Ovary (tissue), 3 donors: ENCODE measurements at regions not wholly inside any gene's neighbourhood (a gene's known extent, or its start where the extent isn't known, plus 50 kb on each side); places are given as distances from the start of the nearest gene placed in this dataset.

Experiments used
- CTCF ChIP-seq, 3 donors: fragments of 450-650 bp in 2 of 3; fragments of 200-600 bp in 1 of 3; IDR thresholded peaks; one replicate each; pipeline versions ENCODE4 v1.5.1 to v1.8.0; 2016 to 2022; ENCODE audit warnings: antibody characterized with exemption in 3 of 3, mild to moderate bottlenecking in 1 of 3
- EP300 ChIP-seq: sonication (generic); formaldehyde crosslinking; IDR thresholded peaks from one replicate; pipeline ENCODE4 v1.6.1; 2017; ENCODE audit warnings: antibody characterized with exemption
- POLR2A ChIP-seq: fragments of 450-650 bp; IDR thresholded peaks from one replicate; pipeline ENCODE4 v1.6.1; 2017; ENCODE audit warnings: antibody characterized with exemption, mild to moderate bottlenecking, moderate library complexity
- donor health status: DM: no; HTN: no; CAD: no.

GRCh38 chr14:100450736-100451135 is 127.6 kb downstream of the SLC25A47 start:
- TF ChIP-seq CTCF (IDR thresholded peaks at IDR 0.05) (no peak), POLR2A (no peak), EP300 (no peak)
